ENCODE measurements at regions not wholly inside any gene's neighbourhood (a gene's known extent, or its start where the extent isn't known, plus 50 kb on each side); places are given as distances from the start of the nearest gene placed in this dataset.

- TF ChIP-seq CTCF (IDR thresholded peaks at IDR 0.05; ENCODE audit: low read length), result no peak
- TF ChIP-seq EZH2phosphoT487 (IDR thresholded peaks at IDR 0.05; ENCODE audit: low read length), result no peak
Measured at GRCh38 chr2:64857581-64858471, 131.4 kb upstream of the SLC1A4 start.

Data from MM.1S (cell line).